A549 (cell line): ENCODE measurements at regions not wholly inside any gene's neighbourhood (a gene's known extent, or its start where the extent isn't known, plus 50 kb on each side); places are given as distances from the start of the nearest gene placed in this dataset.
A peak's percentile ranks its signal among the peaks of the same experiment; 100 is the strongest.
"Not testable (repeated sequence)": the region's sequence is repeated elsewhere in the genome, so short reads cannot be mapped to it uniquely, and the experiment has no call there.

Source experiments
- ATAC-seq, 2 experiments: fragments of 200-7000 bp in 1 of 2; fragments of >200 bp in 1 of 2; cut with Nextera tagmentation in 1 of 2; cut with Tn5 transposase in 1 of 2; 3 replicates each; pipeline versions ENCODE4 v1.8.0 to v1.9.1; 2018 to 2020; ENCODE audit warnings: mild to moderate bottlenecking in 1 of 2, moderate library complexity in 1 of 2
- CTCF ChIA-PET: fragments of 300-600 bp; sonication (Branson Sonifier 250); formaldehyde crosslinking; extraction: SDS; loops from one replicate; lab custom pipeline; 2021; ENCODE audit warnings: antibody characterized with exemption, inconsistent platforms; lab: Yijun Ruan, JAX
- POLR2A ChIA-PET: fragments of 350-600 bp; formaldehyde crosslinking; extraction: SDS; loops from one replicate; lab custom pipeline; 2021; ENCODE audit warnings: antibody characterized with exemption, inconsistent platforms; lab: Yijun Ruan, JAX
- DNase-seq, 2 experiments: peaks; one replicate each; pipeline versions ENCODE4 v3.0.0 to v3.0.0-alpha.2; 2011 to 2016; ENCODE audit warnings: low read depth in 1 of 2, low spot score in 1 of 2
- FAIRE-seq: peaks from 2 replicates; lab custom pipeline; 2011; peaks lifted over from hg19 to GRCh38; lab: Jason Lieb, UNC
- H3K27ac ChIP-seq, 2 experiments: fragments of >200 bp; sonication (Bioruptor Twin); formaldehyde crosslinking; 3 replicates each; pipeline ENCODE4 v1.5.1; 2016 to 2017
- H3K4me1 ChIP-seq: fragments of >200 bp; sonication (Bioruptor Twin); formaldehyde crosslinking; 3 replicates; pipeline ENCODE4 v1.6.1; 2016
- H3K4me2 ChIP-seq: fragments of >200 bp; sonication (Bioruptor Twin); formaldehyde crosslinking; 3 replicates; pipeline ENCODE4 v1.6.1; 2016
- H3K4me3 ChIP-seq: fragments of >200 bp; sonication (Bioruptor Twin); formaldehyde crosslinking; 3 replicates; pipeline ENCODE4 v1.5.1; 2016
- H3K9me3 ChIP-seq: fragments of >200 bp; sonication (Bioruptor Twin); formaldehyde crosslinking; 3 replicates; pipeline ENCODE4 v1.6.1; 2016
- BHLHE40 ChIP-seq: IDR thresholded peaks from 2 replicates; pipeline ENCODE4 v1.6.1; 2012; ENCODE audit warnings: low read depth, low read length, inconsistent platforms
- CBX8 ChIP-seq: fragments of 200-600 bp; sonication (generic); IDR thresholded peaks from 2 replicates; pipeline ENCODE4 v1.6.1; 2016
- CEBPB ChIP-seq, 2 experiments: fragments of >200 bp in 1 of 2; sonication (Bioruptor Twin) in 1 of 2; formaldehyde crosslinking in 1 of 2; IDR thresholded peaks; 2 replicates each; pipeline ENCODE4 v1.6.1; 2012 to 2016
- EHF ChIP-seq: fragments of 250-450 bp; sonication (Bioruptor Pico); IDR thresholded peaks from 2 replicates; pipeline ENCODE4 v1.5.0; 2020; ENCODE audit warnings: mild to moderate bottlenecking
- FOSL2 ChIP-seq, 2 experiments: fragments of 450-650 bp in 1 of 2; fragments of >200 bp in 1 of 2; sonication (Bioruptor Twin) in 1 of 2; formaldehyde crosslinking; IDR thresholded peaks; 2 replicates each; pipeline versions ENCODE4 v1.5.0 to v1.6.1; 2016 to 2020; ENCODE audit warnings: mild to moderate bottlenecking in 1 of 2, moderate library complexity in 1 of 2
- HEYL ChIP-seq: fragments of 250-450 bp; sonication (Bioruptor Pico); IDR thresholded peaks from 2 replicates; pipeline ENCODE4 v1.8.0; 2021; ENCODE audit warnings: mild to moderate bottlenecking, moderate library complexity
- HOXA7 ChIP-seq: fragments of 250-450 bp; sonication (Bioruptor Pico); IDR thresholded peaks from 2 replicates; pipeline ENCODE4 v1.5.0; 2020; ENCODE audit warnings: mild to moderate bottlenecking, moderate library complexity
- JUN ChIP-seq, 2 experiments: fragments of >200 bp; sonication (Bioruptor Twin); formaldehyde crosslinking; IDR thresholded peaks; 2 replicates in 1 of 2; 3 replicates in 1 of 2; pipeline ENCODE4 v1.6.1; 2016 to 2017
- MAFK ChIP-seq: fragments of 450-650 bp; IDR thresholded peaks from 2 replicates; pipeline ENCODE4 v1.6.1; 2014; ENCODE audit not compliant: partially characterized antibody
- NFE2L2 ChIP-seq: fragments of 150-350 bp; conservative IDR thresholded peaks from 2 replicates; pipeline ENCODE4 v1.6.1; 2014; ENCODE audit warnings: low read length
- NPAS2 ChIP-seq: fragments of 250-450 bp; sonication (Bioruptor Pico); IDR thresholded peaks from 2 replicates; pipeline ENCODE4 v1.8.0; 2022; ENCODE audit warnings: mild to moderate bottlenecking, moderate library complexity, borderline replicate concordance
- PHF8 ChIP-seq: fragments of 200-600 bp; sonication (generic); IDR thresholded peaks from 2 replicates; pipeline ENCODE4 v1.6.1; 2016; ENCODE audit warnings: low read depth, mild to moderate bottlenecking, antibody characterized with exemption, moderate library complexity, borderline replicate concordance
- POLR2A ChIP-seq: IDR thresholded peaks from 2 replicates; pipeline ENCODE4 v1.6.1; 2012; ENCODE audit warnings: mild to moderate bottlenecking, low read length
- POLR2AphosphoS2 ChIP-seq: conservative IDR thresholded peaks from 2 replicates; pipeline ENCODE4 v1.6.1; 2012; ENCODE audit warnings: low read length, improper control_type of control experiment, inconsistent platforms
- RNF2 ChIP-seq: fragments of 200-600 bp; sonication (generic); IDR thresholded peaks from 2 replicates; pipeline ENCODE4 v1.6.1; 2016; ENCODE audit warnings: low read depth, mild to moderate bottlenecking, antibody characterized with exemption, moderate library complexity, borderline replicate concordance
- SREBF2 ChIP-seq: fragments of 450-650 bp; IDR thresholded peaks from 2 replicates; pipeline ENCODE4 v1.6.1; 2014; ENCODE audit warnings: mild to moderate bottlenecking, moderate library complexity
- TFCP2L1 ChIP-seq: fragments of 250-450 bp; sonication (Bioruptor Pico); IDR thresholded peaks from 2 replicates; pipeline ENCODE4 v1.5.0; 2021; ENCODE audit warnings: mild to moderate bottlenecking
- TP53 ChIP-seq: fragments of 250-450 bp; sonication (Bioruptor Pico); IDR thresholded peaks from 2 replicates; pipeline ENCODE4 v1.5.0; 2021; ENCODE audit warnings: mild to moderate bottlenecking, moderate library complexity
- ZC3H11A ChIP-seq: fragments of 450-650 bp; IDR thresholded peaks from 2 replicates; pipeline ENCODE4 v1.6.1; 2014; ENCODE audit warnings: antibody characterized with exemption, mild to moderate bottlenecking
- ZFP36 ChIP-seq: fragments of 450-650 bp; IDR thresholded peaks from 2 replicates; pipeline ENCODE4 v1.6.1; 2014; ENCODE audit warnings: borderline replicate concordance; ENCODE audit not compliant: partially characterized antibody
- ZSCAN20 ChIP-seq: fragments of 250-450 bp; sonication (Bioruptor Pico); IDR thresholded peaks from 2 replicates; pipeline ENCODE4 v1.8.0; 2022; ENCODE audit warnings: mild to moderate bottlenecking, moderate library complexity
- whole genome bisulfite sequencing: methylation state at CpG from one replicate; pipeline ENCODE4 v1.1.6; 2017; ENCODE audit errors: missing lambda C conversion rate; 5-methylcytosine and 5-hydroxymethylcytosine counted together
- TF ChIP-seq, protein P1 (sequence below): IDR thresholded peaks from 2 replicates; pipeline ENCODE4 v1.6.1; 2012

DNA sequence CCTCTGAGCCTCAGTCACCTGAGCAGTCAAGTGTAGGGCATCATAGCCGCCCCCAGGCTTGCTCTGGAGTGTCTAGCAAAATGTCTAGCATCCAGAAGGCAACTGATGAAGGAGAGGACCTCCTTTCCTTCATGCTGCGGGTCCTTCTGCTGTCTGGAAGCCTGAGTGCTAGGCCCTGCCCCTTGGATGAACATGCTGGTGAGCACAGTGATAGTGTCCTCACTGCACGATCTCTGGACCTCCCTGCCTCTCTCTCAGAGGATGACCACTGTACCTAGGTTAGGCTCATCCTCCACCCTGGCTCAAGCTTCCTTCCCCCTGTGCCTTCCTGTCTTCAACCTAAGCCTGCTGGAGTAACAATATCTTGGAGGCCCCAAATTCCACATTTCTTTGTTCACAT lies 128.6 kb downstream of the TENT5C start:
- no peak for TF ChIP-seq CEBPB (IDR thresholded peaks at IDR 0.05)

GRCh38 chr1:117735045-117735992 lies 129.5 kb downstream of the TENT5C start:
- FAIRE-seq (no peak), ATAC-seq (no peak), DNase-seq (peak in 1 of 2 experiments; percentile 8)
- WGBS = 6% methylated on average over 2 of the region's 2 CpGs
- TF ChIP-seq ZC3H11A = no peak
- no peak for TF ChIP-seq RNF2
- no peak for TF ChIP-seq SREBF2
- TF ChIP-seq ZFP36 = no peak
- no peak for TF ChIP-seq FOSL2 (IDR thresholded peaks at IDR 0.05)
- TF ChIP-seq FOSL2 (CRISPR knock-in tag; IDR thresholded peaks at IDR 0.05) = no peak
- no peak for TF ChIP-seq ZSCAN20 (CRISPR knock-in tag)
- H3K4me2 ChIP-seq = peak overlapping the region; percentile 83
- POLR2A ChIA-PET = no interaction called here
- H3K4me1 ChIP-seq = no peaks in the 10 kb centered on the region
- H3K9me3 ChIP-seq = no peaks in the 10 kb centered on the region
- H3K27ac ChIP-seq = peak overlapping the region; percentile 50 to 69; a peak in 5 of 6 replicates
- peak overlapping the region; percentile 35 for H3K4me3 ChIP-seq
- CTCF ChIA-PET = interaction anchor here (0.8 kb wide), 1 partner anchor 201 kb away, joined by 3 read pairs; no protein-coding TSS in a partner anchor

More for the DNA sequence above, 128.6 kb downstream of the TENT5C start:
- no peaks in the 10 kb centered on the region for H3K4me1 ChIP-seq
- ATAC-seq = no peak; a peak in 1 of 6 replicates
- H3K4me2 ChIP-seq = no peak overlapping the region; the same call in 2 of the 3 replicates
- no peak for DNase-seq
- no peaks in the 10 kb centered on the region for H3K9me3 ChIP-seq
- ChIA-PET CTCF (interaction anchor here (0.8 to 2.1 kb wide), 2 partner anchors 20 to 200 kb away, joined by 3 to 7 read pairs; no protein-coding TSS in a partner anchor), POLR2A (no interaction called here)
- no peak overlapping the region for H3K27ac ChIP-seq
- WGBS = 0% methylated on average over 1 of the region's 3 CpGs
- no peak for FAIRE-seq
- no peak overlapping the region for H3K4me3 ChIP-seq

GRCh38 chr1:117739504-117739903 lies 133.7 kb downstream of the TENT5C start:
- Histone ChIP-seq H3K4me1 (no peaks in the 10 kb centered on the region), H3K27ac (no peak overlapping the region), H3K4me2 (no peak overlapping the region), H3K9me3 (no peaks in the 10 kb centered on the region), H3K4me3 (no peak overlapping the region)
- WGBS = 100% methylated on average over 1 of the region's 1 CpG
- ATAC-seq (no peak), FAIRE-seq (no peak), DNase-seq (no peak)
- ChIA-PET POLR2A (no interaction called here), CTCF (interaction anchor here (0.6 kb wide), 1 partner anchor 14 kb away, joined by 3 read pairs; no protein-coding TSS in a partner anchor)
- TF ChIP-seq NPAS2 (CRISPR knock-in tag) (no peak), CEBPB (IDR thresholded peaks at IDR 0.05) (no peak), MAFK (no peak), NFE2L2 (no peak), TFCP2L1 (CRISPR knock-in tag) (no peak), EHF (no peak), RNF2 (no peak), POLR2A (no peak), FOSL2 (IDR thresholded peaks at IDR 0.05) (no peak), FOSL2 (CRISPR knock-in tag; IDR thresholded peaks at IDR 0.05) (no peak), BHLHE40 (no peak), HEYL (CRISPR knock-in tag) (no peak), PHF8 (no peak)
- TF ChIP-seq, protein P1, sequence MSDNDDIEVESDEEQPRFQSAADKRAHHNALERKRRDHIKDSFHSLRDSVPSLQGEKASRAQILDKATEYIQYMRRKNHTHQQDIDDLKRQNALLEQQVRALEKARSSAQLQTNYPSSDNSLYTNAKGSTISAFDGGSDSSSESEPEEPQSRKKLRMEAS = no peak

DNA sequence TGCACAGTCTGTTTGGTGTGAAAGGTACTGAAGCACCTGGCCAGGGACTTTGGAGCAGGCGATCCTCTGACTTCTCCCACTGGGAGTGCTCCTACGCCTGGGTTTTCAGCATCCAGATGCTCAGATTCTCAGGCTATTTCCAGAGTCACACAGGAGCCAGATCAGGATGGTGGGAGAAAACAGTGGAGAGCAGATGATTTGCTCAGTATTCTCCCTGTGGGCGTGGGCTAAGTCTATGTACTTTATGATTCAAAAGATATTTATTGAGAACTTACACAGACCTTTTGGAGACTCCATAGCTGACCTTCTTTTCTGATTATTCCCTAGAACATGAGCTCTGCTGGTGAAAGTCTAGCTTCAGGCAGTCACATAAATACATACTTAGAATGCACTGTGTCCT lies 134.6 kb downstream of the TENT5C start:
- 15% methylated on average over 3 of the region's 3 CpGs for WGBS
- DNase-seq = no peak
- TF ChIP-seq ZFP36 (no peak), CBX8 (no peak), JUN (IDR thresholded peaks at IDR 0.05) (no peak), HOXA7 (CRISPR knock-in tag) (no peak), TP53 (no peak), POLR2AphosphoS2 (no peak)
- TF ChIP-seq, all 56 proteins: peak for 0
- Histone ChIP-seq H3K9me3 (no peaks in the 10 kb centered on the region), H3K4me2 (no peak overlapping the region; the same call in 2 of the 3 replicates), H3K4me3 (no peak overlapping the region), H3K27ac (no peak overlapping the region), H3K4me1 (no peaks in the 10 kb centered on the region)
- CTCF ChIA-PET = interaction anchor here (1.4 to 4.5 kb wide), 2 partner anchors 14 to 17 kb away, joined by 3 to 26 read pairs; no protein-coding TSS in a partner anchor
- POLR2A ChIA-PET = no interaction called here
- FAIRE-seq = no peak
- ATAC-seq = no peak; a peak in 1 of 6 replicates

- DNase-seq, H3K27ac ChIP-seq, FAIRE-seq, H3K4me3 ChIP-seq, H3K4me1 ChIP-seq, ATAC-seq, H3K4me2 ChIP-seq, POLR2A ChIA-PET, H3K9me3 ChIP-seq: not testable (repeated sequence)
- CTCF ChIA-PET = interaction anchor here (1.3 kb wide), 1 partner anchor 212 kb away, joined by 3 read pairs; no protein-coding TSS in a partner anchor
Observed at GRCh38 chr1:117746565-117746964, 140.7 kb downstream of the TENT5C start.
